CMK (cell line): ENCODE measurements at regions not wholly inside any gene's neighbourhood (a gene's known extent, or its start where the extent isn't known, plus 50 kb on each side); places are given as distances from the start of the nearest gene placed in this dataset.

Source experiments
- DNase-seq: peaks from one replicate; pipeline ENCODE4 v3.0.0-alpha.2; 2010; ENCODE audit warnings: low read depth

DNA sequence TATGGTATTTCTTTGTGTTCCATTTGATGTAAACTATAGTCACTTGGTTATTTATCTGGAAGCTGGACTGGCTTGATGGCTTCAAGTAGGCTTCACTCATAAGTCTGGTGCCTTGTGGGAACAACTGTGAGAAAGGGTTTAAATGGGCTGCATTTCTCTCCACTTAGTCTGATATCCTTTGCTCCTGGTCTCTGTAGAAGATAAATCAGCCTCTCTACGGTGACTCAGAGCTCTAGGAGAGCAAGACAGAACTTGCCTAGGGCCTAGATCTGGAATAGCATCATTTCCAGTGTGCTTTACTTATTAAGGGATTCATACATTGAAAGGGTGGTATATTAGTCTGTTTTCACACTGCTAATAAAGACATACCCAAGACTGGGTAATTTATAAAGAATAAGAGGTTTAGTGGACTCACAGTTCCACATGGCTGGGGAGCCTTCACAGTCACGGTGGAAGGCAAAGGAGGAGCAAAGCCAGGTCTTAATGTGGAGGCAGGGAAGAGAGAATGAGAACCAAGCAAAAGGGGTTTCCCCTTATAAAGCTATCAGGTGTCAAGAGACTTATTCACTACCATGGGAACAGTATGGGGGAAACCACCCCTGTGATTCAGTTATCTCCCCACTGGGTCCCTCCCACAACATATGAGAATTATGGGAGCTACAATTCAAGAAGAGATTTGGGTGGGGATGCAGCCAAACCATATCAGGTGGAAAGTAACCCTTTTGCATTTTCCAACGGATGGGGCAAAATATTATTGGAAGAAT, 1746.4 kb upstream of the PCDH7 start:
- DNase-seq: no peak

DNA sequence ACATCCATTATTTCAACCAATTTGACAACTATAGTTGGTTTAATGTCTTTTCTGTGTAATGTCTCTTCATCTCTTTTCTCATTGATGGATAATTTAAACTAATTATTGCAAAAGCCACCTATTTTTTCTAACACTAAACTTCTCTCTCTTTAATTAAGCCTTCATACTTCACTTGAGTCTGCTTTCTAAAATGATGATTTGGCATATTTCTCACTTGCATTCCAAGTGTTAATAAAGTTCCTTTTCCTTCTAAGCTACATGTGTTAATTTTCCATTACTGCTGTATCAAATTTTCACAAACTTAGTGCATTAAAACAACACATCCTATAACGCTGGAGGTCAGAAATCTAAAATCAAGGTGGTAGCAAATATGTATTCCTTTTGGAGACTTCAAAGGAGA, 1743.8 kb upstream of the PCDH7 start:
- no peak for DNase-seq

DNA sequence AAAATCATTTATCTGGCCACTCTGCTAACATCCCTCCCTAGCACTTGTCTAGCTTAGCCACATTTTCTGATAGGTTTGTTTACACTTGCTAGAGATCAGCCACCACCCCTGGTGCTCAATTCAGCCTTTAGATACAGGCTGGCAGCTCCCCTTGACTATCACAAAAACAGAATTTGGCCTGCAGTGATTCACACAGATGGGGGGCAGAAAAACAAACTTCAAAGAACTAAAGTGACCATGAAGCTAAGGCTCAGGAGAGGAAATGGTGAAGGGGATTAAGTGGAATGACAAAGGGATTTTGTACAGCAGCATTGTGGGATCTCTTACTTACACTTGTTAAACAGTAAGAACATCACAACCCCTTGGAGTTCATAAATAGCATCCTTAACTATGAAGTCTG, 1718.0 kb upstream of the PCDH7 start:
- DNase-seq: no peak

DNA sequence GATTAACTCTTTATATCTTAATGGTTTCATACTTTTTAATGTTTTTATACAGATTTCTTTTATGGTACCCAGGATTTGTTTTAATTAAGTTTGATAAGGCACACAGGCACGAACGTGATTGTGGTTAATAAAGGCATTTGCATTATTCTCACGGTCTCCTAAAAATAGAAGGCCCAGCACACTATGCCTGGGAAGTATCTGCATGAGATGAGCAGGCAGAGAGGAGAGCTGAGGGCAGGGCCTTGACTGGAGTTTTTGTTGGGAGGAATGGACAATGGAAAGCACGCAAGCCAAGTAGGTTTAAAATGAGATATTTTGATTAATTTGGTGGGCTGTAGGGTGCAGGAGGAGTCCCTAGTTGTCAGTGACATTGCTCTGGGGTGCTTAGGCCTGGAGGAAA, 1714.3 kb upstream of the PCDH7 start:
- DNase-seq: no peak

DNA sequence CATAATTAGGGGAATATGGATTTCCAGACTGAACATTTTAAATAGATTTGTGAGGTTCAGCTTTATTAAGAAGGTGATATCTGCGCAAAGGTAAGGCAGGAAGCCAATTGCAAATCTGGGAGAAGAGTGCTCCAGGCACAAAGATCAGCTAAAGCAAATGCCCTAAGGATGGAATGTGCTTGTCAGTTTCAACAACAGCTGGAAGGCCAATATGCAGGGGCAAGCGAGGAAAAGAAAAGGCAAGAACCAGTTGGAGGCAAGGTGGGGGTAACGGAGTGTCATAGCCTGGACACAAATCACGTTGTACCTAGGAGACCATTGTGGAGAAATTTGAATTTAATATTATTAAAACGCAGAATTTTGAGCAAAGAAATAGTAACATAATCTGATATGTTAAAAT, 1710.3 kb upstream of the PCDH7 start:
- DNase-seq: no peak

DNA sequence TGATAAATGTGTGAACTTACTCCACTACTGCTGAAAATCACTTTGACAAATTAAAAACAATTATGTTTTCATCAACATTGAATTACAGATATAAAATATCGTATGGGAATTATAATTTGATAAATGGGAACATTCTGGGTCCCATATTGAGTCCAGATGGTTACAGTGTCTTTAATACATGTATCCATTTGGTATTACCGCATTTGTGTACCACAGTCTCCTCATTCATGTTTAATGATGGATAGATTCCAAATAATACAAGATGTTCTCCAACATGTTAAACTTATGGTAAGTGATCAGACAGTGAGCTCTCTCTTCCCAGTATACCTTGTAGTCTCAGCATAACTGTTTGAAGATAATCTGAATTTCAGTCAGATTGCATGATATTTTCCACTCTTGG, 1706.8 kb upstream of the PCDH7 start:
- no peak for DNase-seq

DNA sequence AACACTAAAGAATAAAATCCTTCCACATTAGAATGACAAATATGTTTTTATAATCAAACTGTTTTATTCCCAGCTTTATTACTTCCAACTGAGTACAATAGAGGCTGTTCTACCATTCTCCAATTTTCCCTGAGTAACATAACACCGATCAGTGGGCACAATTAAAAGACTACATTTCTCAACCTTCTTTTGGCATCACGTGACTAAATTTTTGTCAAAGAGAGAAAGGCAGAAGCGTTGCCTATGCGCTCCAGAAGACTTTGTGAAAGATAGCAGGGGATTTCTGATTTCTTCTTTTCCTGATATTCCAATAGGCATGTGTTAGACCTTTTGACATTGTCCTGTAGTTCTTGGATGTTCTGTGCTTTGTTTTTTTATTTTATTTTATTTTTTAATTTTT, 1705.6 kb upstream of the PCDH7 start:
- no peak for DNase-seq

DNA sequence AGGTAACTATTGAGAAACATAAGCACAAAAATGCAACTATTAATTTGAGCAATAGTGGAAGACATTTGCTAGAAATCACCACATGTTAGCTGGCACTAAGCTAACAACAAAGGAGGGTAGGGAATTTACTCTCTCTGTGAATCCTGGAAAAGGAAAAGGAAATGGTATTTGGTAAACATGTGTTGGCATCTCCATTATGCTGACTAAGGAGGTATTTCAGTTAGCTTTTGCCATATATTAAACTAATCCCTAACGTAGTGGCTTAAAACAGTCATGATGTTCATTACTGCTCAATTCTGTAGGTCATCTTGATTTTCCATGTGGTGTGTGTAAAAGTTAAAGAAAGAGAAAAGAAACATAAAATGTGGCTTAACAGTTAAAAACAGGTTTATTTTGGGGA, 1686.5 kb upstream of the PCDH7 start:
- no peak for DNase-seq

DNA sequence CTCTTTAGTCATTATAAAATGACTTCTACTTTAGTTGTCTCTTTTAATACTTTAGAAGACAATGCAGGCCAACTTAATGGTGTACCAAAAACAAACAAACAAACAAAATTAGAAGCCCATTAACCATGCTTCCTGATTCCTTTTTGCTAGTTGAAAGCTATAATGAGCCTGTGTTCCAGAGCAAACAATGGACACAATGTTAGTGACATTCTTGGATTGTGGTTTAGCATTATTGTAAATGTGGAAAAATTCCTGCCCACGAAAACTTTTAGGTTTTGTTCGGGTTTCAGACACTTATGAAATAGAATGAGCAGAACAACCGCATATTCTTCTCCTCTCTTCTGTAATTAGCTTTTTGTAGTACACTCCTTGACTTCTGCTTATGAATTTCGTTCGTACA, 1682.7 kb upstream of the PCDH7 start:
- DNase-seq: no peak

DNA sequence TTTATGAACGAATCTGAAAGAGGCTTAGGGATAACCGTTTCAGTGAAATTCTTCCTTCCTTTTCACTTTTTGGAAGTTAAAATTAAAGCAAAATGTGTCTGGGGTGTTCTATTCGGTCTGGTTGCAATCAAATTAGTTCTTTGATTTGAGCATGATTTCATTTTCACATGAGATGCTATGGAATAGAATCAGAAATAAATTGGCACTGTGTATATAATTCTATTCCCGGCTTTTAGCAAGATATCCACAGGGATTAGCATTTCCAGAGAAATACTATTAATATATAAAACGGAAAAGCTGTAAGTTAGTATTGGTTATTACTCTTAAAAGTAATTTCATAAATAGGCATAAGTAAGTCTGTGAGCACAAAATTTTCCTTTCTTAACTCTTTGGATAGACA, 1676.8 kb upstream of the PCDH7 start:
- DNase-seq: no peak

DNA sequence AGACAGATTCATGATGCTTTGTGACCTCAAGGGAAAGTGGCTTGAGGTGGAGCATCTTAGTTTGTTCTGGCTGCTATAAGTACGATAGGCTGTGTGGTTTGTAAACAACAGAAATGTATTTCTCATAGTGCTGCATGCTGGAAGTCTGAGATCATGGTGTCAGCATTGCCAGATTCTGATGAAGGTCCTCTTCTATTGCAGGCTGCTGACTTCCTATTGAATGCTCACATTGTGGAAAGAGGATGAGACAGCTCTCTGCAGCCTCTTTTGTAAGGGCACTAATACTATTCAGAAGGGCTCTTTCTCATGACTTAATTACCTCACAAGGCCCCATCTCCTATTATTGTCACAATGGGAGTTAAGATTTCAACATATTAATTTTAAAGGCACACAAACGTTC, 1674.0 kb upstream of the PCDH7 start:
- no peak for DNase-seq

DNA sequence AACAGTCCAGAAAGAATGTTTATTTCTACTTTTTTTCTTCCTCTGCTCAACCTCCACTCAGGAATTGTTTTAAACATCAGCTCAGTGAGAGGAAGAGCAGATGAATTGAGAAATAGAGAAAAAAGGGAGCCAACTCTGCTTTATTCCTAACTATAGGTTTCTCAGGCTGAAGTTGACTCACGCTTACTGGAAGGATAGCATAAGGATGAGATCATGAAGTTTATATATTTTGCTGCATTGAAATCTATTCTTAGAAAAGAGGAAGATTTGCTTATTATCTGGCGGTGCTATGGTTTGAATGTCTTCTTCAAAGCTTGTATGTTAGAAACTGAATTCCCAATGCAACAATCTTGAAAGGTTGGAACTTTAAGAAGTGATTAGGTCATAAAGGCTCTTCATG, 1673.4 kb upstream of the PCDH7 start:
- DNase-seq: no peak

DNA sequence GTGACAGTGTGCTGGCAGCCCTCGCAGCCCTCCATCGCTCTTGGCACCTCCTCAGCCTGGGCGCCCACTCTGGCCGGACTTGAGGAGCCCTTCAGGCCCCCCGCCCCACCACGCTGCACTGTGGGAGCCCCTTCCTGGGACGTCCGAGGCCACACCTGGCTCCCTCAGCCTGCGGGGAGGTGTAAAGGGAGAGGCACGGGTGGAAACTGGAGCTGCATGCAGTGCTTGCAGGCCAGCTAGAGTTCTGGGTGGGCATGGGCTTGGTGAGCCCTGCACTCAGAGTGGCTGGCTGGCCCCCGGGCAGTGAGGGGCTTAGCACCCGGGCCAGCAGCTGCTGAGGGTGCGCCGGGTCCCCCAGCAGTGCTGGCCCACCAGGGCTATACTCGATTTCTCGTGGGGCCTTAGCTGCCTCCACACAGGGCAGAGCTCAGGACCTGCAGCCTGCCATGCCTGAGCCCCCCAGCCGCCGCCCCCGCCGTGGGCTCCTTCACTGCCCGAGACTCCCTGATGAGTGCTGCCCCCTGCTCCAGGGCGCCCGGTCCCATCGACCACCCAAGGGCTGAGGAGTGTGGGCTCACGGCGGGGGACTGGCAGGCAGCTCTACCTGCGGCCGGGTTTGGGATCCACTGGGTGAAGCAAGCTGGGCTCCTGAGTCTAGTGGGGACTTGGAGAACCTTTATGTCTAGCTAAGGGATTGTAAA, 1672.7 kb upstream of the PCDH7 start:
- no peak for DNase-seq

DNA sequence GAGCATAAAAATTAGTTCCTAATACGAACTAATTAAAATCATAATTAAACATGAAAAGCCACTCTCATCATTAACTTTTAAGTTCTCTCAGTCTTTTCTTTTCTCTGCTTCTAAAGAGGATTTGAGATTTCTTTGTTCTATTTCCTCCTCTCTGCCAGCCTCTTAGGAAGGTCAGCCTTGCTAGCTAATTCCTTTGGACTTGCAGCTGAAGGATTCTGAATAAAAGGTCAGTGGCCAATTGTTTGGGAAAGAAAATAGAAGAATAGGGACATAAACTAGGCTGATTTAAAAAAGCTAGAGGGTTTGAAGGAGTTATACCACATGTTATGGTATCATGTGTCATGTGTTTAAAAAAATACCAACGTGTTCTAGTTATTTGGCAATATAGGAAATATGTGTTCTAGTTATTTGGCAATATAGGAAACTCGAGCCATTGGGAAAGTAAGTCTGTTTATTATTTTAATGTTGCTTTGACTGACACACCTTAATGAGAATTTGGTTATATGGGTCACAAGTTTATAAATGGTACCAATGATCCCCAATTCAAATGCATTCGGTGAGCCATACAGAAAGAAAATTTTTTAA, 1668.7 kb upstream of the PCDH7 start:
- no peak for DNase-seq

DNA sequence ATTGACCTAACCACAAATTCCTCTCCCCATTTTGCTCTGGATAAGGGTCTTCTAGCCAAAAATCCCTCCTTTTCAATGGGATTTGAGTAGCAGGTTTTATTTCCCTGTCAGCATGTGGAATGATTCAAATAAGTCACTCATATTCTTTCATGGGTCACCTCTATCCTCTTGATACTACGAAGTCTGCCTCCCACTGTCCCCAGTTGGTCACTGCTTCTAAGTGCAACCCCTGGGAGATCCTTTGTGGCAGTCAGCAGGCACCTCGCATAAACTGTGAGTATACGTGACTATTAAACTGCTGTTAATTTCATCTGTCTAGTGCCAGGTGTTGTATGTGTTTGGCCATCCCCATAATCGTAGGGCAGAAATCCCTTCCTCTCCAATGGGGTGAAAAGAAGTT, 1667.9 kb upstream of the PCDH7 start:
- DNase-seq: no peak

DNA sequence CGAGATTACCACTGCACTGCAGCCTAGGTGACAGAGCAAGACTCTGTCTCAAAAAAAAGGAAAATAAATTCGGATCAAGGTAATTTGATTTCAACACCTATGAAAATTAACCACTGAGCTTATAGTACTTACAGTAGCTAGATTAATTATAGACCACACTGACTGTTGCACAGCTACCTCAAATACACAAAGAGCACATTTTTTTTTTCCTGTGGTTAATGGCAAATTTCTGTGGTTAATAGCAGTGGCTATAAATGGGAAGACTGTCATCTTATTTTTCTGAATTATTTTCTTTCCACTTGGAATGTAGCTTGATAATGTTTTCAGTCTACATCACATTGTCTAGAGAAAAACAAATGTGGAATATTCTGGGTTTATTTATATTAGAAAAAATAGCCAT, 1661.6 kb upstream of the PCDH7 start:
- no peak for DNase-seq

DNA sequence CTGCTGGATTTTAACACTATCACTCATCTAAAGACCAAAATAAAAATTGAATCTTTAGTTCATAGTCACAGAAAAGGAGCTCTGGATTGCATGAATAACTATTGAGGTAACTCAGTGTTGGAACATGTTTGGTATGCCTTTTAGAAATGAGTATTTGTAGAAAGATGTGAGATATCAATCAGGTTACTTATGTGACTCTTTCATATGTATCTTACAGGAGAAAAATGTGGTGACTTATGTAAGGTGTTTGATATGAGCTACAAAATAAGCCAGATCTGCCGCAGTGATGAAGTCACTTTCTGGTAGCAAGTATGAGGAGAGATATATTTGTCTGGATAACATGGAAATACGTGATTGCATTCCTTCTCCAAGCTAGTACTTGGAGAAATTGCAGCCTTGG, 1653.3 kb upstream of the PCDH7 start:
- no peak for DNase-seq

DNA sequence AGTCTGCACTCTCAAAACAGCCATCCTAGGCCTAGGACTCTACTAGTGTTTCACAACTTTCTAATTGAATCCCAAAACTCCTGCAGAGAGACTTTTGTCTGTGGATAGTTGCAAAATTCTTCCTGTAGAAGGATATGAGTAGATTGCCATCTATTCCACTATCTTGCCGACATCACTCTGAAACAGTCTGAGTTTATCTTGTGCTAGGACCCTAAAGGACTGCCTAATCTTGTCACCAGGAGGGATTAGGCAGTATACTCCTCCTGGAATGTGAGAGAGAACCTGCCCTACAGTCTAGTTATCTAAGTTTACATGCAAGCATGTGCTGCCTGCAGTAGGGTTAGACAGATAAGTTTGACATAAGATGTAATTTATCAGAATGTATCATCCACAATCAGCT, 1646.6 kb upstream of the PCDH7 start:
- no peak for DNase-seq

DNA sequence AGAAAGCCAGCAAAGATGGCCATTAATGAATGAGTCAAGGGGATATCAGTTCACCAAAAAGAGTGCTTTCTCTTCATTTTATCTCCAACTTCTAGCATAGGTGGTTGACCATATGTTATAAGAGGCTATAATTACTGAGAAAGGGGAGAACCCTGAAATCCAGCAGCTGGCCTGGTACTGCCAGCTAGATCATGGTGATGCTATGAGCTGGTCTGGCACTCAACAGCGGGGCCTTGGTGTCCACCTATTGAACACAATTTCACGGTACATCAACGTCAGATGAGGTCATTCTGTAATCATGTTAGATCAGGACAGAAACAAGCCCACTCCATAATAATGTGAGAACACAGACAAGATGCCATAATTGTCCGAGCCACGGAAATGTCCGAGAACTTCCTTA, 1644.8 kb upstream of the PCDH7 start:
- DNase-seq: no peak

DNA sequence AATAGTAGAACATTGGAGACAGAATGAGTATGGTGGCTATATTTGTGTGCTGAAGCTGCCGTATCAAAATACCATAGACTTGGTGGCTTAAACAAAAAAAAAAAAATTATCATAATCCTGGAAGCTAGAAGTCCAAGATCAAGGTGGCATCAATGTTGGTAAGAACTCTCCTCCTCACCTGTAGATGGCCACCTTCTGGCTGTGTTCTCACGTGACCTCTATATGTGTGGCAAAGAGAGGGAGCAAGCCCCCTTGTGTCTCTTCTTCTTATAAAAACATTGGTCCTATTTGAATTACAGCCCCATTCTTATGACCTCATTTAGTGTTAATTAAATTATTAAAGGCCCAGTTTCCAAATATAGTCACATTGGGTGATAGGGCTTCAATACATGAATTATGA, 1640.9 kb upstream of the PCDH7 start:
- DNase-seq: no peak

DNA sequence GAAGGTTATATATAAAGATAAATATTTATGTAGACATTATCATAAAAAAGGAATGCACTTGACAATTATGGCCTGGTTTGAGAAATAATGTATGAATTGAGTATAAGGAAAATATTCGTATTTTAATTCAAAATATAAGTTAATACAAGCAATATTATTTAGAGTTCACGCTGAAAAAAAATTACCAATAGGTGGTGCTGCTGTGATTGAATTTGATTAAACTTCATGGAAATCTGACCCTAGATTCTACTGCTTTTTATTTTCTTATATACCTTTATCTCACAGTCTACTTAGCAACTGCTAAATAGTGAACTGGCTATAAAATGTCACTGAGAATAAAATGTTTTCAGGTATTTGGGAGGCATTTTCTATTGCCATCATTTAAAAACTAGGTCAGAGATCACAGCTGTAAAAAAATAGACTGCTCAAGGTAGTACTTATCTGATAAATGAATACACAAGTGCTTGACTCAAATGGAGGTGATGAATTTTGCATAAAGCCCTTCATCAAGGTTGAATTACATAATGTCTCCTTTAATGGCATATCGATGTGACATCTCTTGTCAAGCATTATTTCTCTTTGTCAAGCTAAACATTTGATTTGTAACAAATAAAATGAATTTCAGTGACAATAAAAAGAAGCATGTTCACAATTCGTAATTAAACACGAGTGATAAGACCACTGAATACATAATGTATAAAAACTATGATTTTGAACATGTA, 1638.8 kb upstream of the PCDH7 start:
- DNase-seq: no peak

DNA sequence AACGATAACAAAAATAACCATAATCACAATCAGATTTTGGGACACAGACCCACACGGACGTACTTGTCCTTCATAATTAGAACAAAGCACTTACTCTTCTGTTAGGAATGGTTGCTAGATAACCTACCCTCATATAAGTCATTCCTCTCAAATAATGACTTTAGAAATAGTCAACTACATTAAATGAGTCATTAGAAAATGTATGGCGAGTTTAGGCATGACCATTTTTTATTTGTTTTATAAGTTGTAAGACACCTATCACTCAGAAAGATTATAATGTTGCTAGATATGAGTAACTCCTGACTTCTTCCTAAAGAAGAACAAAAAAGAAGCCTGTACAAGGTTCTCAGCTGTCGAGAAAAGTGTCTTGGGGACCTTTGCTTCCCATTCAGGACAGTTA, 1637.5 kb upstream of the PCDH7 start:
- no peak for DNase-seq

DNA sequence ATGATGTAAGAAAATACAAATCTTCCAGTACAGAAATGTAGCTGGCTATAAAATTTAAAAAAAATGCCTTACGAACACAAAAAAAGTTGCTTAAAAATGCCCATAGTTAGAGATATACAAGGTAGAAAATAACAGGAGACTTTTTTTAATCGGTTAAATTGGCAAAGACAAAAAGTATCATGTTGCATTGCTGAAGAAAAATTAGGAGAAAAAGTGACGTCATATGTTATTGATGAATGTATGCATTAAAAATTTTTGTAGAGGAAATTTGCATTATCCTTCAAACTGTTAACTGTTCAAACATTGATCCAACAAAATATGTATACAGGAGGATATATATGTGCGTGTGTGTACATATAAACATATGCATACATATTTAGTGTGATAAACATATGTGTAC, 1634.4 kb upstream of the PCDH7 start:
- no peak for DNase-seq
